Breast epithelium (tissue), 3 donors: ENCODE measurements at regions not wholly inside any gene's neighbourhood (a gene's known extent, or its start where the extent isn't known, plus 50 kb on each side); places are given as distances from the start of the nearest gene placed in this dataset.

Source experiments
- POLR2A ChIP-seq: fragments of 450-650 bp; IDR thresholded peaks from one replicate; pipeline ENCODE4 v1.6.1; 2016; ENCODE audit warnings: antibody characterized with exemption, mild to moderate bottlenecking, moderate library complexity
- POLR2AphosphoS5 ChIP-seq, 3 donors: sonication (generic); formaldehyde crosslinking; IDR thresholded peaks; one replicate each; pipeline ENCODE4 v1.6.1; 2017; ENCODE audit warnings: antibody characterized with exemption in 3 of 3

GRCh38 chr11:92822410-92822809 is 147.0 kb upstream of the MTNR1B start:
- TF ChIP-seq POLR2A, result no peak
- no peak for TF ChIP-seq POLR2AphosphoS5 (IDR thresholded peaks at IDR 0.05)
